ENCODE measurements at regions not wholly inside any gene's neighbourhood (a gene's known extent, or its start where the extent isn't known, plus 50 kb on each side); places are given as distances from the start of the nearest gene placed in this dataset.
A peak's percentile ranks its signal among the peaks of the same experiment; 100 is the strongest.
"Not testable (repeated sequence)": the region's sequence is repeated elsewhere in the genome, so short reads cannot be mapped to it uniquely, and the experiment has no call there.

DNA sequence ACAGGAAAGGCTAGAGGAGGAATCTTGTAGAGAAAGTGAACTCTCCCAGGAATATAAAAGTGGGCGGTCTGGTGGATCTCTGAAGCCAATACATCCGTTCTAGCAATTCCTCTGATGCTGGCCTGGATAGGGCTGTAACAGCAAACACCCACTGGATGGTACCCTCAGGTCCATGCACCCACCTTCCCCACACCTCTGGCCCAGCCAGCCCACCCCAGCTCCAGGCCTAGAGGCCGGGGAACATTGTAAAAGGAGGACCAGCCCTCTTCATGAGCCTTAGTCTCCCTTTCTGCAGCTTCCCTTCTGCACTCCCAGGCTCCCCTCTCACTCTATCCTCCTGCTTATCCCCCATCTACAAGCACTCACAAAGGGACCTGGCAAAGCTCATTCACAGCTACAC is 443.9 kb downstream of the BUD13 start:
- no peak for DNase-seq

GRCh38 chr11:116328391-116328790 is 444.4 kb downstream of the BUD13 start:
- no peak for DNase-seq

DNA sequence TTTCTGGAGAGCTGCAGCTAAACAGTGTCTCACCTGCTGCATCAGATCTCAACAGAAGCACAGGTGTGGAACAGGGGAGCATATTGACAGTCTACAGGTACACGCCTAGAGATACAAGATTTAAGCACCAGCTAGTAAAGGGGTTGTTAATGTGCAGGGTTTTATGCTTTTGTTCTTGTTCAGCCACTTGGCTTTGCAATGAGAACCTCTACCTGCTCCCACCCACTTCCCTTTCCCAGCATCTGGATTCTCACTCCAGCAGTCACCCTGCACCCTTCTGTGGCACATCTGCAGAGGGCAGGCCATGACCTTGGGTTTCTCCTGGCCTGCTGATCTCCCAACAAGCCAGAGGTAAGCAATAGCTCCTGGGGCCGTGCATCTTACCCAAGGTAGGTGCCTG is 446.6 kb downstream of the BUD13 start:
- DNase-seq, result no peak

DNA sequence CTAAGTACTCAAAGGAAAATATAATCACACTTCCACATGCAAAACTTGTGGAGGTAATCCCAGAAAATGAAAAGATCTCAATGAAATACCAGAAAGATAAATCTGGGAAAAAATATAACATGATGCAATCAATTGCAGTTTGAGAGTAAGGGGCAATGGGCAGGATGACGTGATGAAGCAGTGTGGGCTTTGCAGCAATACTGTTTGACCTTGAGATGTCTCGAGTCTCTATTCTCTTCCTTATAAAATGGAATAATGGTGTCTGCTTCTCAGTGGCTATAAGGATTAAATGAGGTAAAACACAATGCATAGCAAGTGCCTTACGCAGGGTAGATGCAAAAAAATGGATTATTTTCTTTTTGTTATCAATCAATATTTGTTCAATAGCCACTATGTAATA is 447.5 kb downstream of the BUD13 start:
- no peak for DNase-seq

DNA sequence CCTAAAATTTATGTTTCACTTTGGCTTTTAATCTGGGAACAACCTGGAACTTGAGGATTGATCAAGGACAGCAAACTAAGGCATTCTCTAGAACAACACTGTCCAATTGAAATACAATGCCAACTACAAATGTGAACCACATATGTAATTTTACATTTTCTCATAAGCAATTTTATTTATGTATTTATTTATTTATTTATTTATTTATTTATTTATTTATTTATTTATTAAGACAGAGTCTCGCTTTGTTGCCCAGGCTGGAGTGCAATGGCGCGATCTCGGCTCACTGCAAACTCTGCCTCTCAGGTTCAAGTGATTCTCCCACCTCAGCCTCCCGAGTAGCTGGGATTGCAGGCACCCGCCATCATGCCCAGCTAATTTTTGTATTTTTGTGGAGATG is 448.7 kb downstream of the BUD13 start:
- DNase-seq, result not testable (repeated sequence)

DNA sequence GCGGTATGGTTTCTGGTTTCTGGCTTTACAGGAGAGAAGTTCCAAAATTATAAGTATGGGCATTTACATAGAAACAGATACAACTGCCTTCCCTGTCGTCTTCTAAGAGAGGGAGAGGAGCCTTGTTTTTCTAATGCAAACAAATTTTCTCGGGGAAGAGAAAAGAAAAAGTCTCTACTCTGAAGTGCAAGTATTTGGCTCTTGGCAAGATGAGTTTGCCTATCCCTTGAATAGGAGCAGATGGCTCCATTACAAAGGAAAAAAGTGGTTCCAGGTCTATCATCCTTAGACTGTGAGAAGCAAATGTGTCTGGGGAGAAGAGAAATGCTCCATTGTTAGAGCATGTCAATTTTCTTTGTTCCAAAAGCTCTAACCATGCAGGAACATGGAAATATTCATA is 455.6 kb downstream of the BUD13 start:
- no peak for DNase-seq

DNA sequence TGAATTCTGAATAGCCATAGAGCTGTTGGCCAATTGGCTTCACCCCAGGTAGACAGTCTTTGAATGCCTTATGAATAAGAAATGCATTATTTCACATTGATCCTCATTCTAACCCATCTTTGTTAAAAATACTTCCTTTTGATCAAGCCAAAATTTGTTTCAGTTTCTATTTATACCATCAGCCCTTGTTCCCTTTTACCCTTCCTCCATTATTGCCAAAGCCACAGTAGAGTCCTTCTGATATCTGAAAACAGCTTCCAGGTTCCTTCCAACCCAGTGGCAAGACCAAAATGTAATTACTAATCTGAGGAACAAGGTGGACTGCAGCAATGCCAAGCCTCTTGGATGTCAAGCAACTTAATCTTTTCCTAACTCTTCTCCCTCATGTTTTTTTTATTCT is 458.8 kb downstream of the BUD13 start:
- DNase-seq, result no peak

GRCh38 chr11:116312570-116313391 is 460.0 kb downstream of the BUD13 start:
- DNase-seq, result peak; percentile 91

DNA sequence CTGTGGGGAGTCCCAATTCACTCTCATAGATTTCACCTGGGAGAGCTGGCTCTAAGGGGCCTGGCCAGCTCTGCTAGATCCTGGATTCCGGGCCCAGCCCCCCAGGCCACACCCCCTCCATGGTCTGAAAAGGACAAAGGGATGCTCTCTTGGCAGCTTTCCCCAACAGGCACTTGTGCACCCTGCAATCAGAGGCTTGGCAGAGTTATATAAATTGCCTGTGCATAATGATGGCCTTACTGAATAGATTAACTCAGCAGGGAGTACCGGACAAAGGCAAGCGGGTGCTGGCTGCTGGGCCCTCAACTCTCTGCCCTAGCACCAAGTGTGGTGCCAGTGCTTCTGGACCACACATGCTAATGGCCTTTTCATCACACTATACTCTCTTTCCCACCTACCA is 461.6 kb downstream of the BUD13 start:
- peak; percentile 99 for DNase-seq

DNA sequence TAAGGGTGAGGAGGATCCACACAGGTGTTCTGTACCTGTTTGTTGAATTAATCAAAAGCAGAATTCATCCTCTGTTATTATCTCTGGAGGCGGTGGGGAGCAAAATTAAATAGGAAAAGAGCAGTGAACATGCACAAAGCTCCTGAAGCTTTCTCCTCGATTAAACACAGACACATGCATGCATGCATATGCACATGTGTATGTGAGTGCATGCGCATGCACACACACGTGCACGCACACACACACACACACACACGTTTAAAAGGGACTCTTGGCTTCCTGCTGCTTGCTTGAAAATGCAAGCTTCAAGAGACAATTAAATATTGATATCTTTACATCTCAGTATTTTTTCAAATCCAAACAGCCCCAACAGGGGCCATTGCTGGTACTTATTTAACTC is 462.1 kb downstream of the BUD13 start:
- DNase-seq, result peak; percentile 48

GRCh38 chr11:116310226-116310625 is 462.6 kb downstream of the BUD13 start:
- no peak for DNase-seq

- no peak for DNase-seq
Observed at GRCh38 chr11:116309446-116309845, 463.3 kb downstream of the BUD13 start.

DNA sequence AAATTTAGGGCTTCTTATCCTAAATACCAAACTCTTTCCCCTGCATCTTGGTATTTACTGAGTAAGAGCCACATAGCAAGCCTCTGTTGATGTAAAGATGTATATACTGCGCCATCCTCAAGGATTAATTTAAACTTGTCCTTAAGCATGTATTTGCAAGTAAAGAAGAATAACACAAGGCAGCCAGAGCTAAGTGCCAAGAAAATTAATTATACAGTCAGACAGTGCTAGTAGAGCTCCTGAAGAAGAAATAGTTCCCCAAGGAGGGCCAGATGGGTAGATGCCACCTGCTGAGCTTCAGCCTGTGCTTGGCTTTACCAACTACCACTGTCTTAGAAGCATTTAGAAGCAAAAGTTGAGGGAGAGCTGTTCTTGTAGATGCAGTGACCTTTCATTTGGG is 470.0 kb downstream of the BUD13 start:
- no peak for DNase-seq

DNA sequence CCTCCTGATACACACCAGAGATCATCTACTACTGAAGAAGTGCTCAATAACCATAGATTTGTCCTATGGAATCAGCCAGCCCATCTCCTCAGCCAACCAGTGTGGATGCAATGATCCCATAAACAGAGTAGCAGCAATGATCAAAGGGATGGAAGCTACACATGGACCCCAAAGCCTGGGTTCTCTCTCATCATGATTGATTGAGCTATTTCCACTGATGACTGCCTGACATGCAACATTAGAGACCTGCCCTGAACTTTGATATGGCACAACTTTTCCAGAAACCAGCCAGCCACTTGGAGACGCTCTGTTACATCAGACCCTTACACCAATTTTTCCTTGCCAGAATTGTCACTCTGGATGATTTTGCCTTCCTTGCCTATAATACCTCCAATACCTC is 471.6 kb downstream of the BUD13 start:
- DNase-seq, result no peak

DNA sequence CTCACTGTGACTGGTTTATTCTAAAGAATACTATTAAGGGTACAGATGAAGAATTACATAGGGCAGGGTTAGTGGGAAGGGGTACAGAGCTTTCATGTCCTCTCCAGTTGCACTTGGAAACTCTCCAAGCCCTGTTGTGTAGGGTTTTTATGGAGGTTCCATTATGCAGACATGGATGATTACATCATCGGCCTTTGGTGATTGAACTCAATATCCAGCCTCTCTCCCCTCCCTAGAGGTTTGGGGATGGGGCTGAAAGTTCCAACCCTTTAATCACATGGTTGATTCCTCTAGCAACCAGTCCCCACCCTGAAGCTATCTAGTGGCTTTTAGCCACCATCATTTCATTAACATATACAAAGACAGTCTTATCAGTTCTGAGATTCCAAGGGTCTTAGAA is 472.6 kb downstream of the BUD13 start:
- no peak for DNase-seq

DNA sequence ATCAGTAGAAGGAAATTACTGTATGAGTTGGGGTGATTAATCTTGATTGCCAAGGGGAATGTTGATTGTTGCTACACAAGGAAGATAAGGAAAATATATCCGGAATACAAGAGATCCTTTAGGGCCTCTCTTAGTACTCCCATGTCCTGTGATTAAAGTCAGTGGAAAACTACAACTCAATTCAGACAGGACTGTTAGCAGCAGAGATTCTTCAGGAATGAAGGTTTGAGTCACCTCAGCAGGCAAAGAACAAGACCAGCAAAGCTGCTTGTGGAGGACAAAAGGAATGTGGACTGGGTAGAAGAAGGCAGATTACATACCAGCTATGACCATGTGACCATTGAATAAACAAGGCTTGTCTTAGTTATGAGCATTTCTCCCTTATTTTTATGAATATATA is 478.2 kb downstream of the BUD13 start:
- no peak for DNase-seq

GRCh38 chr11:116287866-116288265 is 484.9 kb downstream of the BUD13 start:
- DNase-seq, result no peak

DNA sequence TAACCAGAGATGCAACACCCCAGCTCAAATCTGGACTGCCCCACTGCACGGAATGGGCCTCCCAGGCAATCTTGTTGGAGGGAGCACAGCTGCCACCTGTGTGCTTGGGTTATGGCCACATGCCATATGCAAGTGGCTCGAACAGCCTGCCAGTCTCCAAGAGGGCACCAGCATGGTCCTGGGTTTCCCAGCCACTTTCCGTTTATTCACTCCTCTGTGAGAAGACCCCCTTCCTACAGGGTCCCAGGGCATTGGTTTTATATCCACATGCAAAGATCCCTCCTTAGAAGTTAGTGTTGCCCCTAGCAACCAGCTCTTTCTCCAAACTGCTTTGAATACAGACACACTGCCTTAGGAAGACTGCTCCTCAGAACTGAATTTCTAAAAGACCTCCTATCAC is 487.8 kb downstream of the BUD13 start:
- no peak for DNase-seq

- no peak for DNase-seq
Observed at GRCh38 chr11:116283300-116283699, 489.5 kb downstream of the BUD13 start.

GRCh38 chr11:116282481-116282880 is 490.3 kb downstream of the BUD13 start:
- no peak for DNase-seq

GRCh38 chr11:116281173-116282160 is 491.3 kb downstream of the BUD13 start:
- peak; percentile 21 for DNase-seq

DNA sequence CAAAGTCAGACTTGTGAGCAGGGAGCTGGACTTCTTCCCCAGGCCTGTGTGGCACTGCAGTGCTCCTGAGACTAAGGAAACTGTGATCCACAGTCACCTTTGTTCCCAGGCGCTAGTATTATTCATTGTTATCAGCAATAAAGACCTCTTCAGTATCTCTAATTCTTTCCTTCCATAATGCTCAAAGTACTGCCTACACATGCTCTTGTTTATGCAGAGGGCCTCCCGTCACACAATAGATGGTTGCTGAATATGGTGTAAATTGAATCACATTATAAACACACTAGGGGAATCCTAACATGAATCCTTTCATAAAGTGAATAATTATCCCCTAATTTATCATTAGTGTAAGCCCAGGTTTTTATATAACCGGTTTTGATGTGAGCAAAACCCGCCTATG is 493.3 kb downstream of the BUD13 start:
- DNase-seq, result no peak

- DNase-seq, result no peak
Observed at GRCh38 chr11:116278076-116278475, 494.7 kb downstream of the BUD13 start.
